ENCODE measurements at regions not wholly inside any gene's neighbourhood (a gene's known extent, or its start where the extent isn't known, plus 50 kb on each side); places are given as distances from the start of the nearest gene placed in this dataset.

DNA sequence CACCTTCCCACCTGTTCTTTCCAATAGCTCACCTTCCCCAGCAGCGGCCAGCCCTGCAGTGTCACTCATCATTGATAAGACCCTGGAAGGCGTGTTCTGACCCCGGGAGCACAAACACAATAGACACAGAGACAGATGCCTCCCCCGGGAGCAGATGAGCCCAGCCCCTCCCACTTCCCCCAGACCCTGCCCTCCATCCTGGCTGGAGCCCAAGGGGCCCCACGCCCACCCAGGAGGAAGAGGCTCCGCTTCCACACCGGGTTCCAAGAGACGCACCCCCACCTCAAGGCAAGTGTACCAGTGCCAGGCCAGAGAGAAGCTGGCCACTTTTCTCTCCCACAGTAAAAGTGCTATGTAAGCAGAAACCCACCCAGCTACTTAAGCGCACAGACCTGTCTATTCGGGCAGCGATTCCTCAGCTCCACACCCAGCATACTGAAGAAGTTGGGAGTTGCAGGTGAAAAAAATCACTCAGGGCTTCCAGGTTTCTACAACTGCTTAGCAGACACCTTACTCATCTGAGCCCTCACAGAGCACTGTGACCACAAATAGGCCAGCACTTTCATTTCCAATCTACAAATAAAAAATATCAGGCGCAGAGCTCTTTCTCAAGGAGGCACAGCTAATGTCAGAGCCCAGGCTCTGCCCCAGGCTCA, 93.4 kb upstream of the NXT1 start:
- Mint-ChIP-seq H3K4me3 (no peak overlapping the region), H3K36me3 (no peaks in the 10 kb centered on the region), H3K27me3 (peaks cover 8 to 15% of the 10 kb centered on the region in 2 donors), H3K27ac (no peak overlapping the region), H3K9me3 (peaks cover 0 to 3% (median 0%) of the 10 kb centered on the region in 8 donors), H3K4me1 (no peaks in the 10 kb centered on the region)
- intact Hi-C loops (cut with micrococcal nuclease) = no loop called here
- no peak overlapping the region for H3K27ac ChIP-seq (ENCODE audit: low read depth, low read length)
- no peaks in the 10 kb centered on the region for H3K4me1 ChIP-seq (ENCODE audit: insufficient read depth, low read length)
- H3K9me3 ChIP-seq (ENCODE audit: control insufficient read depth in 1 of 2, low read length in 2 of 2) = no peaks in the 10 kb centered on the region
- DNase-seq = no peak
- ChIA-PET CTCF (ENCODE audit: partially characterized antibody) (no interaction called here), POLR2A (ENCODE audit: partially characterized antibody) (no interaction called here)
- no peaks in the 10 kb centered on the region for H3K27me3 ChIP-seq (ENCODE audit: insufficient read depth, low read length)
- H3K36me3 ChIP-seq (ENCODE audit: insufficient read depth, low read length) = no peaks in the 10 kb centered on the region
- no peak overlapping the region for H3K4me3 ChIP-seq (ENCODE audit: low read length in 2 of 2)

DNA sequence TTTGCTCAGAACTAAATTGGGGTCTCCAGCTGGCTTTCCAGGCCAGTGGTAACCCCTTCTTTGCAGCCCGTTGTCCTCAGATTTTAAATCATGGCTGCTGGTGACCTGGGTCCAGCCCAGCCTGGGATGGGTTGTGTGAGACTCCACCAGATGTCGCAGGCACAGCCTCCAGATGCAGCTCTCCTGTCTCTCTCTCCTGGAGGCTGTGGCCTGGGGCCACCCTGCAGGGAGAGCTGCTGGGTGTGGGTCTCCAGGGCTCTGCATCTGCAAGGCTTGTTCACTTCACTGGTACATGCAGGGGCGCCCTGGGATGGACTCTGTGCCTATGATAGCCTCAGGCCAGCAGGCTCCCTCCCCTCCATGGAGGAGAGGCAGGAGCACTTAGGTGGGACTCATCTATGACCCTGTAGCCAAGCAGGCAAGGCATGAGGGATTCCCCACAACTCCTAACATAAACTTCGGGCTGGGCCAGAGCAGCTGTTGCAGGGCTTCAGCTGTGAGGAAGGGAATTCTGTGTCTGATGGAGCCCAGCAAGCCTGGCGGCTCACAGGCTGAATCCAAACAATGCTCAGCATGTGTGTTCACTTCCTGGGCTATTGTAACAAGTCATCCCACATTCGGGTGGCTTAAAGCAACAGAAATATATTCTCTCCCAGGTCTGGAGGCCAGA, 94.7 kb upstream of the NXT1 start:
- peaks cover 12 to 17% of the 10 kb centered on the region in 2 donors for H3K27me3 Mint-ChIP-seq
- ChIA-PET POLR2A (ENCODE audit: partially characterized antibody) (no interaction called here), CTCF (ENCODE audit: partially characterized antibody) (no interaction called here)
- H3K9me3 ChIP-seq (ENCODE audit: control insufficient read depth in 1 of 2, low read length in 2 of 2) = no peaks in the 10 kb centered on the region
- no peaks in the 10 kb centered on the region for H3K4me1 ChIP-seq (ENCODE audit: insufficient read depth, low read length)
- no peak overlapping the region for H3K4me3 ChIP-seq (ENCODE audit: low read length in 2 of 2)
- no peak overlapping the region for H3K4me3 Mint-ChIP-seq
- no peaks in the 10 kb centered on the region for H3K4me1 Mint-ChIP-seq
- intact Hi-C loops (cut with micrococcal nuclease) = no loop called here
- H3K36me3 Mint-ChIP-seq = no peaks in the 10 kb centered on the region
- no peak for DNase-seq
- H3K27me3 ChIP-seq (ENCODE audit: insufficient read depth, low read length) = no peaks in the 10 kb centered on the region
- H3K27ac Mint-ChIP-seq = no peak overlapping the region
- H3K9me3 Mint-ChIP-seq = peaks cover 0 to 3% (median 0%) of the 10 kb centered on the region in 8 donors
- no peak overlapping the region for H3K27ac ChIP-seq (ENCODE audit: low read depth, low read length)
- H3K36me3 ChIP-seq (ENCODE audit: insufficient read depth, low read length) = no peaks in the 10 kb centered on the region

DNA sequence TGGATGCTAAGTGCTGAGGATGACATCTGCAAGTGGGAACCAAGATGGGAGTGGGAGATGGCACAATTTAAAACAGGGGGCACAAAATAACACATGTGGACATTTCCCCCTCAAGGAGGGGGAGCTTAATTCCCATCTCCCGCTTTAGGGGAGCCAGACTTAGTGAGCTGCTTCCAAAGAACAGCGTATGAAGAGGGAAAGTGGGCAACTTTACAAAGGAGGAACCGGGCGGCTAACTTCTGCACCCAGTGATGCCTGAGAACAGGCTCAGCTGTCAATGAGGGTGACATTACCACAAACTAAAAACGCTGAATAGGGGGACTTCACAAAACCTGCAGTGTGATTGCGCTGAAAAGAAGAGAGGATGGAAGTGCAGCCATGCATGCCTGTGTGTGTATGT, 95.5 kb upstream of the NXT1 start:
- Mint-ChIP-seq H3K36me3 (no peaks in the 10 kb centered on the region), H3K27me3 (peaks cover 12 to 20% of the 10 kb centered on the region in 2 donors), H3K27ac (no peak overlapping the region), H3K4me1 (no peaks in the 10 kb centered on the region), H3K4me3 (no peak overlapping the region), H3K9me3 (peaks cover 0 to 3% (median 0%) of the 10 kb centered on the region in 8 donors)
- Histone ChIP-seq H3K9me3 (ENCODE audit: control insufficient read depth in 1 of 2, low read length in 2 of 2) (no peaks in the 10 kb centered on the region), H3K27ac (ENCODE audit: low read depth, low read length) (no peak overlapping the region), H3K4me1 (ENCODE audit: insufficient read depth, low read length) (no peaks in the 10 kb centered on the region), H3K27me3 (ENCODE audit: insufficient read depth, low read length) (no peaks in the 10 kb centered on the region), H3K4me3 (ENCODE audit: low read length in 2 of 2) (no peak overlapping the region), H3K36me3 (ENCODE audit: insufficient read depth, low read length) (no peaks in the 10 kb centered on the region)
- no peak for DNase-seq
- CTCF ChIA-PET (ENCODE audit: partially characterized antibody) = no interaction called here
- POLR2A ChIA-PET (ENCODE audit: partially characterized antibody) = no interaction called here
- intact Hi-C loops (cut with micrococcal nuclease) = no loop called here

DNA sequence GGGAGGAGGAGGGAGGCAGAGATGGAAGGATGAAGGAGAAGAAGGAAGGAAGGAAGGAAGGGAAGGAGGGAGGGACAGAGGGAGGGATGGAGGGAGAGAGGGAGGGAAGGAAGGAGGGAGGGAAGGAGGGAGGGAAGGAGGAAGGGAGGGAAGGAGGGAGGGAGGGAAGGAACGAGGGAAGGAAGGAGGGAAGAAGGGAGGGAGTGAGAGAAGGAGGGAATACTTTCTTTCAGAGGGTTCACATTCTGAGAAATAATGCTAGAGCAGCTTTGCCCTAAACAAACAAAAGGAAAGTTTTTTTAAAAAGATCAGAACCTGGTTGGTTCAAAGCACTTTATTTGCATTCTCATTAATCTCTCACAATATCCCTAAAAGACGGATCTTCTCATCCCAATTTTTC, 96.1 kb upstream of the NXT1 start:
- H3K27me3 Mint-ChIP-seq = peaks cover 12 to 20% of the 10 kb centered on the region in 2 donors
- intact Hi-C loops (cut with micrococcal nuclease) = no loop called here
- H3K27ac Mint-ChIP-seq = no peak overlapping the region
- ChIA-PET POLR2A (ENCODE audit: partially characterized antibody) (no interaction called here), CTCF (ENCODE audit: partially characterized antibody) (no interaction called here)
- no peak overlapping the region for H3K4me3 Mint-ChIP-seq
- Histone ChIP-seq H3K36me3 (ENCODE audit: insufficient read depth, low read length) (no peaks in the 10 kb centered on the region), H3K4me1 (ENCODE audit: insufficient read depth, low read length) (no peaks in the 10 kb centered on the region), H3K4me3 (ENCODE audit: low read length in 2 of 2) (no peak overlapping the region), H3K9me3 (ENCODE audit: control insufficient read depth in 1 of 2, low read length in 2 of 2) (no peaks in the 10 kb centered on the region), H3K27ac (ENCODE audit: low read depth, low read length) (no peak overlapping the region), H3K27me3 (ENCODE audit: insufficient read depth, low read length) (no peaks in the 10 kb centered on the region)
- H3K36me3 Mint-ChIP-seq = no peaks in the 10 kb centered on the region
- H3K9me3 Mint-ChIP-seq = peaks cover 0 to 3% (median 0%) of the 10 kb centered on the region in 8 donors
- no peak for DNase-seq
- H3K4me1 Mint-ChIP-seq = no peaks in the 10 kb centered on the region

DNA sequence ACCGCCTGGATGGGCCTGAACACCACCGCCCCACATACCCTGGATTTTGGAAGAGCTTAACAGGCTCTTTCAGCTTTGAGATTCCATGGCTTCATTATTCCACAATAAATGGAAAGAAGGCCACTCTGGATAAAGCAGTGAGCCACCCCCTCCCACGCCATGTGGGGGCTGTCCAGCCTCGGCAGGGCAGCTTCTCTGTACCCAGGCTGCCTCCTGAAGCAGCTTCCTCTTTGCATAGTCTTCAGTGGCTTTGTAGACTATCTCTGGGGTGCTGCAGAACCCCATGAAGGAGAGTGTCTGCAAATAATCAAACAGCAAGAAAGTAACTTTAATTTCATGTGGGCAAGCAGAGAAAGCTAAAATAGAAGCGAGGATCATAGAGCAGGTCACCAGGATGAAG, 96.6 kb upstream of the NXT1 start:
- POLR2A ChIA-PET (ENCODE audit: partially characterized antibody) = no interaction called here
- no peak overlapping the region for H3K4me3 ChIP-seq (ENCODE audit: low read length in 2 of 2)
- Mint-ChIP-seq H3K36me3 (no peaks in the 10 kb centered on the region), H3K27me3 (peaks cover 12 to 20% of the 10 kb centered on the region in 2 donors), H3K4me1 (no peaks in the 10 kb centered on the region), H3K27ac (no peak overlapping the region), H3K4me3 (no peak overlapping the region), H3K9me3 (peaks cover 0 to 3% (median 0%) of the 10 kb centered on the region in 8 donors)
- H3K9me3 ChIP-seq (ENCODE audit: control insufficient read depth in 1 of 2, low read length in 2 of 2) = no peaks in the 10 kb centered on the region
- DNase-seq = no peak
- CTCF ChIA-PET (ENCODE audit: partially characterized antibody) = no interaction called here
- H3K27ac ChIP-seq (ENCODE audit: low read depth, low read length) = no peak overlapping the region
- no peaks in the 10 kb centered on the region for H3K4me1 ChIP-seq (ENCODE audit: insufficient read depth, low read length)
- H3K27me3 ChIP-seq (ENCODE audit: insufficient read depth, low read length) = no peaks in the 10 kb centered on the region
- no peaks in the 10 kb centered on the region for H3K36me3 ChIP-seq (ENCODE audit: insufficient read depth, low read length)
- intact Hi-C loops (cut with micrococcal nuclease) = no loop called here

DNA sequence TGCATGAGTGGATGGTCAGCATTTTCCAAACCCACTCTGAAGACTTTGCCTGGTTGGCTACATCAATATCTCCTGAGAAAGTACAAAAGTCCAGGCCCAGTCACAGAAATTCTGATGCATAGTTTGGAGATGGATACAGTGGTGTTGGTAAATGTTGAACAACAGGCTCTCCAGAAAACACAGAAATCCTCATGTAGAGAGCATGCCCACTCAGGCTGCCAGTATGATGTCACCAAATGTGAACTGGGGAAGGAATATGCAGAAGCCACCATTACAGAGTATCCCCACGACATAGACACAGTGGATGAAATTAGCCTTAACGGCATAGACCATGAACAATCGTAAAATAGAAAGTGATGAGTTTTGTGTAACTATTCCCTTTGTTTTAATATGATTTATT, 97.1 kb upstream of the NXT1 start:
- Mint-ChIP-seq H3K36me3 (no peaks in the 10 kb centered on the region), H3K4me1 (no peaks in the 10 kb centered on the region), H3K9me3 (peaks cover 0 to 3% (median 0%) of the 10 kb centered on the region in 8 donors), H3K4me3 (no peak overlapping the region), H3K27me3 (peaks cover 12 to 20% of the 10 kb centered on the region in 2 donors), H3K27ac (no peak overlapping the region)
- H3K27ac ChIP-seq (ENCODE audit: low read depth, low read length) = no peak overlapping the region
- CTCF ChIA-PET (ENCODE audit: partially characterized antibody) = no interaction called here
- no peaks in the 10 kb centered on the region for H3K36me3 ChIP-seq (ENCODE audit: insufficient read depth, low read length)
- no peak overlapping the region for H3K4me3 ChIP-seq (ENCODE audit: low read length in 2 of 2)
- H3K9me3 ChIP-seq (ENCODE audit: control insufficient read depth in 1 of 2, low read length in 2 of 2) = no peaks in the 10 kb centered on the region
- intact Hi-C loops (cut with micrococcal nuclease) = no loop called here
- POLR2A ChIA-PET (ENCODE audit: partially characterized antibody) = no interaction called here
- no peak for DNase-seq
- H3K4me1 ChIP-seq (ENCODE audit: insufficient read depth, low read length) = no peaks in the 10 kb centered on the region
- no peaks in the 10 kb centered on the region for H3K27me3 ChIP-seq (ENCODE audit: insufficient read depth, low read length)

DNA sequence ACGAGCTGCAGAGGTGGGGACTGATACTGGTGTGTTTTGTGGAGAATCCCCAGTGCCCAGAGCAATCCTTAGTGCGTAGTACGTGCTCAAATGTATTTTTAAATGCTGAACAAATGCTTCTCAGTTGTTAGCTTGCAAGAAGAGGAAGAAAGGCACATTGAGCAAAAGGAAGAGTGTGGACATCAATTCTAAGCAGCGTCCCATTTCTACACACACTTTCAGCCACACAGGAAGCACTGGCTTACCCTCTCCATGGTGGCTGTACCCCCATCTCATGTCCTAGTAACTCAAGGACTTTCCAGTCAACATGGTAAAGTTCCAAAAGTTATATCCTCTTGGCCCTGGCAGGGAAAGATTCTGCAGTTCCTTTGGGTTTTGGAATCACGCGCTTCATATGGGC, 98.8 kb upstream of the NXT1 start:
- H3K36me3 Mint-ChIP-seq = no peaks in the 10 kb centered on the region
- peaks cover 0 to 3% (median 0%) of the 10 kb centered on the region in 8 donors for H3K9me3 Mint-ChIP-seq
- peaks cover 12 to 23% of the 10 kb centered on the region in 2 donors for H3K27me3 Mint-ChIP-seq
- no peak overlapping the region for H3K27ac Mint-ChIP-seq
- H3K4me1 ChIP-seq (ENCODE audit: insufficient read depth, low read length) = no peaks in the 10 kb centered on the region
- DNase-seq = no peak
- H3K27ac ChIP-seq (ENCODE audit: low read depth, low read length) = no peak overlapping the region
- CTCF ChIA-PET (ENCODE audit: partially characterized antibody) = no interaction called here
- intact Hi-C loops (cut with micrococcal nuclease) = no loop called here
- no peaks in the 10 kb centered on the region for H3K9me3 ChIP-seq (ENCODE audit: control insufficient read depth in 1 of 2, low read length in 2 of 2)
- no peaks in the 10 kb centered on the region for H3K36me3 ChIP-seq (ENCODE audit: insufficient read depth, low read length)
- POLR2A ChIA-PET (ENCODE audit: partially characterized antibody) = no interaction called here
- no peaks in the 10 kb centered on the region for H3K4me1 Mint-ChIP-seq
- no peak overlapping the region for H3K4me3 ChIP-seq (ENCODE audit: low read length in 2 of 2)
- H3K4me3 Mint-ChIP-seq = no peak overlapping the region
- H3K27me3 ChIP-seq (ENCODE audit: insufficient read depth, low read length) = no peaks in the 10 kb centered on the region
